Esophagus muscularis mucosa (tissue), 3 donors: ENCODE measurements at regions not wholly inside any gene's neighbourhood (a gene's known extent, or its start where the extent isn't known, plus 50 kb on each side); places are given as distances from the start of the nearest gene placed in this dataset.

Experiments used
- POLR2A ChIP-seq: fragments of 450-650 bp; IDR thresholded peaks from one replicate; pipeline ENCODE4 v1.6.1; 2017; ENCODE audit warnings: antibody characterized with exemption, moderate library complexity, mild to moderate bottlenecking, low read depth
- POLR2AphosphoS5 ChIP-seq, 2 donors: sonication (generic); formaldehyde crosslinking; IDR thresholded peaks; one replicate each; pipeline ENCODE4 v1.6.1; 2017; ENCODE audit warnings: antibody characterized with exemption in 2 of 2
- TF ChIP-seq, protein P1 (sequence below), 3 experiments: fragments of 200-600 bp in 2 of 3; fragments of 450-650 bp in 1 of 3; sonication (generic) in 2 of 3; IDR thresholded peaks; one replicate each; pipeline ENCODE4 v1.5.1; 2017 to 2019; ENCODE audit warnings: antibody characterized with exemption in 3 of 3, mild to moderate bottlenecking in 2 of 3, moderate library complexity in 1 of 3

GRCh38 chr11:130560000-130560780 lies 111.7 kb downstream of the ADAMTS15 start:
- TF ChIP-seq, protein P1, sequence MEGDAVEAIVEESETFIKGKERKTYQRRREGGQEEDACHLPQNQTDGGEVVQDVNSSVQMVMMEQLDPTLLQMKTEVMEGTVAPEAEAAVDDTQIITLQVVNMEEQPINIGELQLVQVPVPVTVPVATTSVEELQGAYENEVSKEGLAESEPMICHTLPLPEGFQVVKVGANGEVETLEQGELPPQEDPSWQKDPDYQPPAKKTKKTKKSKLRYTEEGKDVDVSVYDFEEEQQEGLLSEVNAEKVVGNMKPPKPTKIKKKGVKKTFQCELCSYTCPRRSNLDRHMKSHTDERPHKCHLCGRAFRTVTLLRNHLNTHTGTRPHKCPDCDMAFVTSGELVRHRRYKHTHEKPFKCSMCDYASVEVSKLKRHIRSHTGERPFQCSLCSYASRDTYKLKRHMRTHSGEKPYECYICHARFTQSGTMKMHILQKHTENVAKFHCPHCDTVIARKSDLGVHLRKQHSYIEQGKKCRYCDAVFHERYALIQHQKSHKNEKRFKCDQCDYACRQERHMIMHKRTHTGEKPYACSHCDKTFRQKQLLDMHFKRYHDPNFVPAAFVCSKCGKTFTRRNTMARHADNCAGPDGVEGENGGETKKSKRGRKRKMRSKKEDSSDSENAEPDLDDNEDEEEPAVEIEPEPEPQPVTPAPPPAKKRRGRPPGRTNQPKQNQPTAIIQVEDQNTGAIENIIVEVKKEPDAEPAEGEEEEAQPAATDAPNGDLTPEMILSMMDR (IDR thresholded peaks at IDR 0.05) = no peak
- TF ChIP-seq POLR2A (no peak), POLR2AphosphoS5 (IDR thresholded peaks at IDR 0.05) (no peak)
